Lower leg skin (tissue), 4 donors: ENCODE measurements at regions not wholly inside any gene's neighbourhood (a gene's known extent, or its start where the extent isn't known, plus 50 kb on each side); places are given as distances from the start of the nearest gene placed in this dataset.
A peak's percentile ranks its signal among the peaks of the same experiment; 100 is the strongest.

Experiments used
- DNase-seq, 2 donors: peaks; one replicate each; pipeline ENCODE4 v3.0.0-alpha.2; 2019; ENCODE audit warnings: low spot score in 2 of 2
- H3K4me3 ChIP-seq: fragments of 200-600 bp; sonication (generic); 2 replicates; pipeline ENCODE4 v1.5.1; 2017; ENCODE audit warnings: mild to moderate bottlenecking, low read depth; ENCODE audit not compliant: poor library complexity, severe bottlenecking
- CTCF ChIP-seq, 3 donors: fragments of 450-650 bp; IDR thresholded peaks; one replicate each; pipeline ENCODE4 v1.5.1; 2016; ENCODE audit warnings: antibody characterized with exemption in 3 of 3, mild to moderate bottlenecking in 3 of 3, moderate library complexity in 2 of 3
- POLR2A ChIP-seq, 2 donors: fragments of 450-650 bp; IDR thresholded peaks; one replicate each; pipeline ENCODE4 v1.6.1; 2016 to 2017; ENCODE audit warnings: antibody characterized with exemption in 2 of 2, mild to moderate bottlenecking in 1 of 2, moderate library complexity in 1 of 2
- WGBS, 2 donors: methylation state at CpG; one replicate each; pipeline ENCODE4 v1.1.5; 2018; 5-methylcytosine and 5-hydroxymethylcytosine counted together
- intact Hi-C: fragments of 100-400 bp; cut with DNase I; formaldehyde crosslinking; loops from one replicate; pipeline ENCODE4 v1.15.0; 2023; ENCODE audit warnings: low total_unique reads

DNA sequence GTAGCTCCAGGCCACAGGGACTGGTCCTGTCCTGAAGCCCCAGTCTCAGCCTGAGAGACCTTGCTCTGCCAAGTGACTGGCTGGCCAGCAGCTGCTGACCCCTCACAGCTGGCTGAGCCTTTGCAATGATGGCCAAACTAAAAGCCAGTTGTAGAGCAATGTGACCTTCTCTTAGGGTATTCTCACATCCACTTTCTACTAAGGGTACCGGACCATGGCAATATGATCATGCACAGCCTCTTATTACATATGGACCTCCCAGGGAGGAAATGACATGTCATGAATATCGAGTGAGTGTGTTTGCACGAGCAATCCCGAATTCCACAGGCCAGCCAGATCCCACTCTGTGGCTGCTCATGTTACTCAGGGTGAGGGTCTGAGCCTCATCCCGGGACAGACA, 213.9 kb downstream of the VAPA start:
- DNase-seq: no peak
- intact Hi-C loops: no loop called here
- TF ChIP-seq CTCF (IDR thresholded peaks at IDR 0.05): no peak
- TF ChIP-seq POLR2A (IDR thresholded peaks at IDR 0.05): no peak
- no peak overlapping the region for H3K4me3 ChIP-seq
- 61 to 87% methylated on average over 5 of the region's 5 CpGs for WGBS, 2 donors

DNA sequence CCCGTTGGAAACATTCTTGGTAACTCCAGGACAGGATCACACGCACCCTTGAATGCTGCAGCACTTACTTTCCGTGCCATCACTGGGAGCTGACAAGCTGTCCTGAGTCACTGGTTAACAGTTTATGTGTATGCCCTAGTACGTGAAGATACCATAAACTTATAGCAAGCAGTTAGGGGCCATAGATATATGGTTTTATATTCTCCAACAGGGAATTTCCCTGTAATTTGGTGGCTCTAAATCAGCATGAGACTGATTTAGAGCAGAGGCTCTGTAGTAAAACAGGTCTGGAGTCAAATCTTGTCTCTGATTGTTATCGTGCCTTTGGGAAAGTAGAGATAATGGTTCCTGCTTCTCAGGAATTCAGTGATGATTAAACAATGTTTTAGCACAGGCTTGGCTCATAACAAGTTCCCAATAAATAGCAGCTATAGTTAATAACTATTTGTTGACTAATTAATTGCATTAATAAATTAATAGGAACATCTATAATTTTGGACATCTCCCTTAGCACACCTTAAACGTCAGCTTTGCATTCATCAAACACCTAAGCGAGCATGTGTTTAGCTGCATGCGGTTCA, 215.2 kb downstream of the VAPA start:
- H3K4me3 ChIP-seq: no peak overlapping the region
- DNase-seq: peak in 1 of 2 donors; percentile 17
- WGBS, 2 donors: 55 to 61% methylated on average over 8 of the region's 8 CpGs
- TF ChIP-seq CTCF (IDR thresholded peaks at IDR 0.05): no peak
- TF ChIP-seq POLR2A (IDR thresholded peaks at IDR 0.05): no peak
- intact Hi-C loops: no loop called here

DNA sequence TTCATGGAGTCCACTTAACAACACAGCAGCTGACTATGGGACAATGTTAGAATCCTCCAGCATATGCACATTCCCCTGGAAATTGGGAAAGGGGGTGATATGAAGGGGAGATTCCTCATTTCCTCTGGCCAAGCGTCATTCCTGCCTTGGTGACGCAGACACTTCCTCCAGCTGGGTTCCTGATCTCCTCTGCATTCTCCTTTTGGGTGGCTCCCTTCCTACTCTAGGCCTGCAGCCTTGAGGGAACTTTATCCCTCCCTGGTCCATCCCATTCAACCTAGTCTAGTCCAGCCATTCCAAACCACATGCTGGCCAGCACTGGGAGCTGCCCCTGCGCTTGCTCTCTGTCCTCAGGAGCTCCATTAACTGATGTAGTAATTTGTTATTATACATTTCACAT, 216.8 kb downstream of the VAPA start:
- TF ChIP-seq POLR2A (IDR thresholded peaks at IDR 0.05): no peak
- TF ChIP-seq CTCF (IDR thresholded peaks at IDR 0.05): no peak
- 69 to 89% methylated on average over 3 of the region's 3 CpGs for WGBS, 2 donors
- no peak for DNase-seq
- intact Hi-C loops: no loop called here
- H3K4me3 ChIP-seq: no peak overlapping the region

GRCh38 chr18:10131081-10131459, 217.3 kb downstream of the VAPA start:
- no peak for TF ChIP-seq POLR2A (IDR thresholded peaks at IDR 0.05)
- no peak for TF ChIP-seq CTCF (IDR thresholded peaks at IDR 0.05)
- 40 to 47% methylated on average over 4 of the region's 4 CpGs for WGBS, 2 donors
- intact Hi-C loops: no loop called here
- no peak overlapping the region for H3K4me3 ChIP-seq
- no peak for DNase-seq

- no peak overlapping the region for H3K4me3 ChIP-seq
- no peak for TF ChIP-seq POLR2A (IDR thresholded peaks at IDR 0.05)
- no peak for TF ChIP-seq CTCF (IDR thresholded peaks at IDR 0.05)
- no peak for DNase-seq
- 14 to 16% methylated on average over 38 to 39 of the region's 48 CpGs for WGBS, 2 donors
- intact Hi-C loops: no loop called here
These were observed 217.9 kb downstream of the VAPA start for GRCh38 chr18:10131460-10132395.
